IPS DF 19.7 (cell line): ENCODE measurements at regions not wholly inside any gene's neighbourhood (a gene's known extent, or its start where the extent isn't known, plus 50 kb on each side); places are given as distances from the start of the nearest gene placed in this dataset.
"Not testable (repeated sequence)": the region's sequence is repeated elsewhere in the genome, so short reads cannot be mapped to it uniquely, and the experiment has no call there.

Source experiments
- DNase-seq: peaks from one replicate; pipeline ENCODE4 v3.0.0-alpha.2; 2013; ENCODE audit warnings: low read depth, low spot score

GRCh38 chr16:13621639-13622038, 298.3 kb upstream of the ERCC4 start:
- DNase-seq, result peak; percentile 75

GRCh38 chr16:13628156-13628555, 291.8 kb upstream of the ERCC4 start:
- DNase-seq, result no peak

GRCh38 chr16:13629704-13630103, 290.2 kb upstream of the ERCC4 start:
- no peak for DNase-seq

DNA sequence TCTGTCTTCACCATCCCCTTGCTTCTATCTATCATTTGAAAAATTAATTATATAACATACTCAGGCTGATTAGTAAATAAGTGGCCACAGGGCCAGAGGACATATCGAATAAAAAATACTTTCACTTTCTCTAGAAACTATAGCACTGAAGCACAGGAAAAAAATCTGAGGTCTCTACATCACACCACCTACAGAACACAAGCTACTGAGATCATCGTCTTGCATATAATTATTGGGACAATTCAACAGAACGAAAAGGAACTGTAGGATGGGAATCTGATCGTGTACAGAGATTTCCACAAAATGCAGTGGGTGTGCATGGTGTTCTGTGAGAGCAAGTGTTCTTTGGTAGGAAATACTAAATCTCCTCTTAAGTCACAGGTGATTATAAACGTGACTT, 289.6 kb upstream of the ERCC4 start:
- DNase-seq, result no peak

GRCh38 chr16:13631213-13631767, 288.7 kb upstream of the ERCC4 start:
- no peak for DNase-seq

- DNase-seq, result peak; percentile 20
Measured at GRCh38 chr16:13631916-13632315, 288.0 kb upstream of the ERCC4 start.

- DNase-seq, result not testable (repeated sequence)
Measured at GRCh38 chr16:13632504-13632903, 287.4 kb upstream of the ERCC4 start.

DNA sequence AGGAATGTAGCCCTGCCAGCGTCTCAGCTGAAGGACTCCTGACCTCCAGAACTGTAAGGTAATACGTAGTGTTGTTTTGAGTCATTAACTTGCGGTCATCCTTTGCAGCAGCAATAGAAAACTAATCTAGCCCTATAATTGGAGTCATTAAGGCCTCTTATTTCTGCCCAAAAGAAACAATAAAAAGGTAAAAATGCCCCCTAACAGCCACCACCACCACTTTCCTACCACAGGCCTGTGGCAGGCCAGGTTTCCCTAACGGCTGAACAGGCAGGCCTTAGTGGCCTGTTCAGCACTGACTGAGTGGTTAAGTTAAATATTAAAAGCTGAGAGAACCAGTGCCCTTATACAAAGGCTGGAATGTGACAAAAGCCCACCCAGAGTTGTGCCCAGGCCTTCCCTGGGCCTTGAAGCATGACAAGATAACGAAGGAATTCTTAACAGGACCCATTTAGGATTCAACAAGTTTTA, 286.5 kb upstream of the ERCC4 start:
- DNase-seq, result no peak

- DNase-seq, result no peak
Measured at GRCh38 chr16:13634253-13634652, 285.7 kb upstream of the ERCC4 start.

GRCh38 chr16:13634959-13635358, 285.0 kb upstream of the ERCC4 start:
- DNase-seq, result no peak

- no peak for DNase-seq
Measured at GRCh38 chr16:13638218-13638617, 281.7 kb upstream of the ERCC4 start.

DNA sequence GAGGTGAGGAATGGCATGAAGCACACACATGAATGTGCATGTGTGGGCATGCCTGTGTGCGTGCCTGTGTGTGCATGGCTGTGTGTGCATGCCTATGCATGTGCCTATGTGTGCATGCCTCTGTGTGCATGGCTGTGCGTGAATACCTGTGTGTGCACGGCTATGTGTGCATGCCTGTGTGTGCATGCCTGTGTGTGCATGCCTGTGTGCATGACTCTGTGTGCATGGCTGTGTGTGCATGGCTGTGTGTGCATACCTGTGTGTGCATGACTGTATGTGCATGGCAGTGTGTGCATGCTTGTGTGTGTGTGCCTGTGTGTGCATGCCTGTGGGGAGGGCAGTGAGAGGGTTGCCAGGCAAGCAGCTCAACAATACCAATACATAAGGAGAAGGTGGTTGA, 276.5 kb upstream of the ERCC4 start:
- DNase-seq, result no peak

DNA sequence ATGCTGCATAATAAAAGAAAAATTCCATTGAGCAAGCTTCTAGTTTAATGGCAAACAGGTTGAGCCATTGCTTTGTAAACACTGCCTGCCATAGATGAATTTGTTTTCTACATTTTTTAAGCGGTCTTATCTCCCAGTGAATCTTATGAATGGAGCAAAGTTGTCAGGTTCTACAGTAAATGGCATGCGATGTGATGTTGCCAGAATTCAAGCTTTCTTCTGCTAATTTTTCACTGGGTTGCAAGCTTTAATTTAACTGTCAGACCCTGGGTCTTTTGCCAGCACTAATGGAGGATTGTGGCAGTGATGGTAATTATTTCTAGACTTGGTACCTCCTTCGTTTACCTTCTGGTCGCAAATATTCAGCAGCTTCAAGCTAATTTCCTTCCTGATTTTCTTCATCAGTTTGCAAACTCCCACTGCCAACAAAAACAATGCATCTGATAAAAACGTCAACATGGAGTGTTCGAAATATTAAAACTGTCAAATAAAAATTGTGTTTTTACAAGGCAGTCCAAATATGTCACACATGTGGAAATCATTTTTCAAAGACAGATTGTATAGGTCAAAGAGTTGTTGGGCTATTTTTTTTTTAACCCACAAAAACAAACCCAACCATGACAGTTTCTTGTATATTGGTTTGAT, 274.2 kb upstream of the ERCC4 start:
- no peak for DNase-seq

- no peak for DNase-seq
Measured at GRCh38 chr16:13660807-13661206, 259.1 kb upstream of the ERCC4 start.

GRCh38 chr16:13665876-13666275, 254.1 kb upstream of the ERCC4 start:
- no peak for DNase-seq

DNA sequence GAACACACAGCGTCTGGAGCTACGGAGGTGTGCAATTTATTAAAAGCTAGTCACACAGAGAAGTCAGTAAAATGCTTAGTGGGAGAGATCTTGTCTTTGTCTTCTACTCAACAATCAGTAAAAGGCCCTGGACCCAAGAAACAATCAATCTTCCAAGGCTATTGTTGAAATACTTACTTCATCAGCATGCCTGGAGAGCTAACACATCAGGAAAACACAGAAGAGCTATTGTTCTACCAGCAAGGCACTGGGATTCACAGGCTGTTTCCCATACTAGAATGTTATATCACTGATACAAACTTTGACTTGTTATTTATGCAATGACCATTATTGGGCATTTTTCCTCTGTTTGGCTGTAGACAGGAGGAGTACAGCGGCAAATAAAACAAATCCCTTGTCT, 247.8 kb upstream of the ERCC4 start:
- no peak for DNase-seq

DNA sequence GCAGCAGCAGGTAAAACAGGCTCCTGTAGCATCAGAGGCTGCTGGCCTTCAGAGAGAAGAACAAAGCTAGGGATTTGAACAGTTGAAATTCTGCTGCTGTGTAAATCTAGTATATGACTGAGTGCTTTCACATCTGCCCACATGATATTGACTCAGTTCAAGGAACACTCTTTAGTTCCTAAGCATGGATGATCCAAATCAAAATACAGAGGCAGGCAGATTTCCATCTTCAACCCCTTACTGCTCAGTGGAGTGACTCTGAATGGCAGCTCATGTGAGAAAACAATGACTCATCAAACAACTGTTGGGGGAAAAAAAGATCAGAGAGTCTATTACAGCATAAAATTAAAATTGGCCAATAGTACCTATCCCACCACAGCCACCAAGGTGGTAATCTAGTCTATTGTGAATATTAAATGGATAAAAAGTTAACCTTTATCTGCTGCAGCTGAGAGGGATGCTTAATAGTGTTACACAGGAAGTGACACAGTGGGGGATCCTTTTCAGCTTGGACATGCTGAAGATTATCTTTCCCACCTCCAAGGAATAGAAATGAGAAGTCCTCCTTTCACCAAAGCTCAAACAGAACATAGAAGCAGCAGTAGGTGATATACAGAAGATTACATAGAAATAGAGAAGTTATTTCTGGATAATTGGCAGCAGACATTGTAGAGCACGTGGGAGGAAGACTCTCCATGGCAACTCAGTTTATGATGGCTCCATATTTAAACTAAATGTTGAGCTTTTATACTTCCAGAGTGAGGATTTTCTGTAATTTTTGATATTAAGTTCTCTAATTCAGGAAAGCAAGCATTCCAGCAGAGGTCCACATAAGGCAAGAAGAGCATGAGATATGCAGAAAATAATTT, 239.7 kb upstream of the ERCC4 start:
- DNase-seq, result no peak

- no peak for DNase-seq
Measured at GRCh38 chr16:13684819-13685563, 235.0 kb upstream of the ERCC4 start.

GRCh38 chr16:13696017-13696416, 223.9 kb upstream of the ERCC4 start:
- no peak for DNase-seq

DNA sequence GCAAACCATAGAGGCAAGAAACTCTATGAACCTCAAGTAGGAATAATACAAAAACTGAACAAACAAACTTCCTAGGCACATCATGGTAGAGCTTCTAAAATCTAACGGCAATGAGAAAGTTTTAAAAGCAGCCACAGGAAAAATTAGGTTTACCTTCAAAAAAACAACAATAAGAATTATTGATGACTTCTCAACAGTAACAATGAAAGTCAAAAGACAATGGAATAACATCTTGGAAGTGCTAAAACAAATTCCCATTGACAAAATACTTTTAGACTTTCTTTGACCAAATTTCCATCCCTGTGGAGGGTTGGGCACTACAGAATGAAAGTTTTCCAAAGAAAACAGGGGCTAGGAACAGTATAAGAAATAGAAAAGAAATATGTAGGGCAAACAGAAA, 222.9 kb upstream of the ERCC4 start:
- no peak for DNase-seq

DNA sequence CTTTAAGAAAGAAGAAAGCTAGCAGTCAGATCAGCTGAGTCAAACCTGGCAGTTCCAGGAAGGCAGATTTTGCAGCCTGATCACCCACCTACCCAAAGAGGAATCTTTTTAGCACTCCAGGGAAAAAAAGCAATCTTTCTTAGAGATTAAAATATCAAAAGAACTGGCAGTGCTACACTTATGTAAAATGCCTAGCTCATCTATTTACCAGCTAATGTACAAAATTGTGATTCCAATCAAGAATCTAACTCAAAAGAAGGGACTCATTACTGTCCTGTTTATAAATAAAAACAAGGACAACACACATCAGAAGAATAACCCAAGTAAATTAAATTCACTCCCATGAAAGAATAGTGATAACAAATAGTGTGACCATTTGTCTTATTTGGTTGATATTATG, 222.4 kb upstream of the ERCC4 start:
- DNase-seq, result no peak

- DNase-seq, result no peak
Measured at GRCh38 chr16:13702614-13703013, 217.3 kb upstream of the ERCC4 start.
